Transverse colon (tissue), 4 donors: ENCODE measurements at regions not wholly inside any gene's neighbourhood (a gene's known extent, or its start where the extent isn't known, plus 50 kb on each side); places are given as distances from the start of the nearest gene placed in this dataset.

Experiments used
- POLR2A ChIP-seq: fragments of 450-650 bp; IDR thresholded peaks from one replicate; pipeline ENCODE4 v1.6.1; 2016; ENCODE audit warnings: antibody characterized with exemption, mild to moderate bottlenecking, moderate library complexity
- POLR2AphosphoS5 ChIP-seq, 3 donors: sonication (generic); formaldehyde crosslinking; IDR thresholded peaks; one replicate each; pipeline ENCODE4 v1.6.1; 2016; ENCODE audit warnings: antibody characterized with exemption in 3 of 3
- TF ChIP-seq, protein P1 (sequence below), 5 experiments: fragments of 200-600 bp in 3 of 5; fragments of 450-650 bp in 2 of 5; sonication (generic) in 3 of 5; IDR thresholded peaks; 1 replicate in 2 of 5; 2 replicates in 3 of 5; pipeline ENCODE4 v1.5.1; 2016 to 2017; ENCODE audit warnings: antibody characterized with exemption in 5 of 5, inconsistent platforms in 3 of 5, mild to moderate bottlenecking in 2 of 5, moderate library complexity in 1 of 5

DNA sequence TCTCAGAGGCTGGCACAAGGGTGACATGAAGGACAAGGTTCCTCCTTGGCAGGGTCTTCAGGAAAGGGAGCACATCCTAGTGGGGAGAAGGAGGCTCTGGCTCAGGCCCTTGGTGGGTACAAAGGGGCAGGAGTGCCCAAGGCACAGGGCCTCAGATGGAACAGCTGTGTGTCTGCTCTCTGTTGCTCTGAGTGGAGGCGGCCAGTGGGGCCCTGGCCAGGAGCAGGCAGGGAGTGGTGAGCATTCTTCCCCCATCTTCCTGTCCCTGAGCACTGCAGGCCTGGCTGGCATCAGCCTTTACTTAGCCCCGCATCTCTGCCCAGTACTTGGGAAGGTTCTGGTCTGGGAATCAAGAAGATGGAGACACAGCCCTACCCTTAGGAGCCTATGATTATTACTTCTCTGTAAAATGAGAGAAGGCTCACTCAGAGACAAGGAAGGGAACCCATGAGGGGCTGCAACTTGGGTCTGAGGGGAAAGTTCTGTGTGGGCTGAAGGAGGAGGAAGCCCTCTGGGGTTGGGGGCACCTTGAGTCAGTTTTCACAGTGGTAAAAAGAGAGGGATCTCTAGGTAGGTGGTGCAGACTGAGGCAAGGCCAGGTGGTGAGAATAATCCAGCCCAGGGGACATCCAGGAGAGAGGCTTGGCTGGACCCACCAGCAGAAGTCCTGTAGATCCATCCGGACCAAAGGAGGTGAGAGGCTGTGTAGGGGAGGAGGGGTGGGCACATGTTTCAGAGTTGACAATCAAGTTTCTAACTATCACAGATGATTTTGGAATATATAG lies 173.5 kb downstream of the TSHZ3 start:
- TF ChIP-seq POLR2AphosphoS5 (IDR thresholded peaks at IDR 0.05) (no peak), POLR2A (no peak)
- TF ChIP-seq, protein P1, sequence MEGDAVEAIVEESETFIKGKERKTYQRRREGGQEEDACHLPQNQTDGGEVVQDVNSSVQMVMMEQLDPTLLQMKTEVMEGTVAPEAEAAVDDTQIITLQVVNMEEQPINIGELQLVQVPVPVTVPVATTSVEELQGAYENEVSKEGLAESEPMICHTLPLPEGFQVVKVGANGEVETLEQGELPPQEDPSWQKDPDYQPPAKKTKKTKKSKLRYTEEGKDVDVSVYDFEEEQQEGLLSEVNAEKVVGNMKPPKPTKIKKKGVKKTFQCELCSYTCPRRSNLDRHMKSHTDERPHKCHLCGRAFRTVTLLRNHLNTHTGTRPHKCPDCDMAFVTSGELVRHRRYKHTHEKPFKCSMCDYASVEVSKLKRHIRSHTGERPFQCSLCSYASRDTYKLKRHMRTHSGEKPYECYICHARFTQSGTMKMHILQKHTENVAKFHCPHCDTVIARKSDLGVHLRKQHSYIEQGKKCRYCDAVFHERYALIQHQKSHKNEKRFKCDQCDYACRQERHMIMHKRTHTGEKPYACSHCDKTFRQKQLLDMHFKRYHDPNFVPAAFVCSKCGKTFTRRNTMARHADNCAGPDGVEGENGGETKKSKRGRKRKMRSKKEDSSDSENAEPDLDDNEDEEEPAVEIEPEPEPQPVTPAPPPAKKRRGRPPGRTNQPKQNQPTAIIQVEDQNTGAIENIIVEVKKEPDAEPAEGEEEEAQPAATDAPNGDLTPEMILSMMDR (IDR thresholded peaks at IDR 0.05): no peak
